LNCAP (cell line): ENCODE measurements at regions not wholly inside any gene's neighbourhood (a gene's known extent, or its start where the extent isn't known, plus 50 kb on each side); places are given as distances from the start of the nearest gene placed in this dataset.

Source experiments
- TF ChIP-seq, protein P1 (sequence below): fragments of 450-650 bp; IDR thresholded peaks from 2 replicates; pipeline ENCODE4 v1.5.1; 2017; ENCODE audit warnings: mild to moderate bottlenecking

DNA sequence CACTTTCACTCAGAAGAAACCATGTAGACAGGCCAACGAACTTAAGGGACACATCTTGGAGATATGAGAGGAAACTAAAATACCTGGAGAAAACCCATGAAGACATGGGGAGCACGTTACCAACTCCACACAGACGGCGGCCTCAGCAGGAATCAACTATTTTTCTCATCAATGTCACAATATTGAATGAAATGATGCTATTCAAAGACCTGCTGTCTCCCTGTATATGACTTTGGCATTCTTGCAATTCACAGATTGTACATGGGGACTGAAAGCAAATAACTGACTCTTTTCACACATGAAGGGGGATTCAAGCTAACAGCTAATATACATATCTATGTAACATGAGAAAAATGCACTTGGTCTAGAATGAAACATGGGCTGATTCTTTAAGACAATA is 869.0 kb downstream of the NXPH1 start:
- TF ChIP-seq, protein P1, sequence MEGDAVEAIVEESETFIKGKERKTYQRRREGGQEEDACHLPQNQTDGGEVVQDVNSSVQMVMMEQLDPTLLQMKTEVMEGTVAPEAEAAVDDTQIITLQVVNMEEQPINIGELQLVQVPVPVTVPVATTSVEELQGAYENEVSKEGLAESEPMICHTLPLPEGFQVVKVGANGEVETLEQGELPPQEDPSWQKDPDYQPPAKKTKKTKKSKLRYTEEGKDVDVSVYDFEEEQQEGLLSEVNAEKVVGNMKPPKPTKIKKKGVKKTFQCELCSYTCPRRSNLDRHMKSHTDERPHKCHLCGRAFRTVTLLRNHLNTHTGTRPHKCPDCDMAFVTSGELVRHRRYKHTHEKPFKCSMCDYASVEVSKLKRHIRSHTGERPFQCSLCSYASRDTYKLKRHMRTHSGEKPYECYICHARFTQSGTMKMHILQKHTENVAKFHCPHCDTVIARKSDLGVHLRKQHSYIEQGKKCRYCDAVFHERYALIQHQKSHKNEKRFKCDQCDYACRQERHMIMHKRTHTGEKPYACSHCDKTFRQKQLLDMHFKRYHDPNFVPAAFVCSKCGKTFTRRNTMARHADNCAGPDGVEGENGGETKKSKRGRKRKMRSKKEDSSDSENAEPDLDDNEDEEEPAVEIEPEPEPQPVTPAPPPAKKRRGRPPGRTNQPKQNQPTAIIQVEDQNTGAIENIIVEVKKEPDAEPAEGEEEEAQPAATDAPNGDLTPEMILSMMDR = no peak

DNA sequence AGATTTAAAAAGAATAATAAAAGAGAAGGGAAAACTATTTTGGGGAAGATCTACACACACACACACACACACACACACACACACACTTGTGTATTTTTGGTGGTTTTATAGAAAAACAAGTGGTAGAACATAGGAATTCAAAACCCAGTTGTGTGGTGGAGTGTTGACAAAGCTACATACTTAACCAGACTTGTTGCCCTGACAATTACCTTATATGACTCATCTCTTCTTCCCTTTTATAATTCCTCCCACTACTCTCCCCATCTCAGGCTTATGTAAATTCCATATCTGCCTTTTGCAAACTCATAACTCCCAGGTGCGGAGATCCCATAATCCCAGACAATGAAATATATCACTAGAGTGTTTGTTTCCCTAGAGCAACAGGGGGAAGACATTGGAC is 873.7 kb downstream of the NXPH1 start:
- TF ChIP-seq, protein P1 = no peak

DNA sequence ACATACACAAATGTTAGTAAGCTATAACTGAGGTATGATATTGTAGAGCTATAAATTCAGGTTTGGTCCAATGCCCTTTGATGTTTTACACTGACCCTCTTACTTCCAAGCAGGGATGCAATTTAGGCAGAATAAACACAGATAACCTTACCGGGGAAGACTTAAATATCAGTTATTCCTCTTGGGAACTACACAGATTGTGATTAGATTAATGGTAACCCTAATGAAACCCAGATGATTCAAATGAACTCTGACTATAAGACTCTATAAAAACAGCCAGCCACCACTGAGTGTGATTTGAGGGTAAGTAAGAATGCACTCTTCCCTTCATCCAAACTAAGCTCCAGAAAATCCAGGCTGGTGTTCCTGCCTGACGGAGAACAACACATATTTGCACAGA is 891.1 kb downstream of the NXPH1 start:
- TF ChIP-seq, protein P1 = no peak

DNA sequence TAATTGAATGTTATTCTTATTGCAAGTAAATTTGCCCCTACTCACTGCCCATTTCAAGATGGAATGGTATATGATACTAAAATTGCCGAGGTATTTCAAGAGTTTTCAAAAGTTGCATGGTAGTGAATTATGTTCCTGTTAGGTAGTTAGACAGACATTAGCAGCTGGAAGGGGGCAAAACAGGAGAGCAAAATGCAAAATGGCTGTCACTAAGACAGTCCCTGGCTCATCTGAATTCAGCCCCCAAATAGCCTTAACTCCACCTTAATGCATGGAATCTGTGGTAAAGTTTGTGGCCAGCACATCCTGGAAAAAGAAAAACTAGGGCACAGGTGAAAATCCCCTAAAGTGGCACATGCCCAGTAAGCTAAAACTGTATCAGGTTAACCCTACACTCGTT is 894.9 kb downstream of the NXPH1 start:
- TF ChIP-seq, protein P1 = no peak

DNA sequence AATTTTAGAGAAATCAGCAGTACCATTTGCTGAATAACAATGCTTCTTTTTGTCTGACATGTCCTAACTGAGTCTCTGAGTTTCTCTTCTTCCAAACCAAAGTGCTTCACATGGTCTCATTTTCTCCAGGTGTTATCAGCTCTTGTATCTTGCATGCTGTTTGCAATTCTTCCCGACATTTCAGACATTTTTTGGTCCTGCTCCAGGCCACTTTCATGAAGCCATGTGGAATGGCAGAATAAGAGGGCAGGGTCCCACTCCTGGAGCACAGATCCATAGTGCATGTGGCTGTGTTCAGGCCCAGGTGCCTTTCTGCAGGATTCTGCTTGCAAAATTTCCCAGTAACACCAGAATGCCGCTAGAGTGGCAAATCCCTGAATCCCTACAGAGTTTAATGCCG is 916.2 kb downstream of the NXPH1 start:
- TF ChIP-seq, protein P1 = no peak

DNA sequence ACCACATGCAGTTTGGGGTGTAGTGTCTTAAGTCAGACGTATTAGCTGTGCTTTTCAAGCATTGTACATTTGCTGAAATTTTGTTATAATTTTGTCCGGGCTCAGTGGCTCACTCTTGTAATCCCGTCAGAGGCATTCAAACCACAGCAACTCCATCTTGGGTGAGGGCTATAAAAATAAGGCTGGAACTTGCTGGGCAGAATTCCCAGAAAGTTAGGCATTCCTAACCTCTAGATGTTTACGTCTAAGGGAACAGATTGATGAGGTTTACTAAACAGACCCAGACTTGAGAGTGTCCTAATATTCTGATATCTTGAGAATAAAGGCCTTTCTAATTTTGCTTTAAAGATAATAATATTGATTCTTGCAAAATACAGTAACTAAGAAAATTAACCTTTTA is 957.8 kb downstream of the NXPH1 start:
- TF ChIP-seq, protein P1 = no peak

DNA sequence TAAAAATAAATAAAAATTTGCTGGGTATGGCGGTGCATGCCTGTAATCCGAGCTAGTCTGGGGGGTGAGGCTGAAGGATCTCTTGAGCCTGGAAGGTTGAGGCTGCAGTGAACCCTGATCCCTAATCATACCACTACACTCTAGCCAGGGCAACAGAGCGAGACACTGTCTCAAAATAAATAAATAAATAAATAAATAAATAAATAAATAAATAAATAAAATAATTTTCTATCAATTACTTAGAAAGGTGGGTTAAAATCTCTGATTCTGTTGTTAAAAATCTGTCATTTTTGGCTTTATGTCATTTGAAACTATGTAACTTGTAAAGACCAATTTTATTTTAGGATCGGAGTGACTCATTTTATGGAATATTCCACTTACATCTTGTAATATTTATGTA is 958.6 kb downstream of the NXPH1 start:
- TF ChIP-seq, protein P1 = no peak

DNA sequence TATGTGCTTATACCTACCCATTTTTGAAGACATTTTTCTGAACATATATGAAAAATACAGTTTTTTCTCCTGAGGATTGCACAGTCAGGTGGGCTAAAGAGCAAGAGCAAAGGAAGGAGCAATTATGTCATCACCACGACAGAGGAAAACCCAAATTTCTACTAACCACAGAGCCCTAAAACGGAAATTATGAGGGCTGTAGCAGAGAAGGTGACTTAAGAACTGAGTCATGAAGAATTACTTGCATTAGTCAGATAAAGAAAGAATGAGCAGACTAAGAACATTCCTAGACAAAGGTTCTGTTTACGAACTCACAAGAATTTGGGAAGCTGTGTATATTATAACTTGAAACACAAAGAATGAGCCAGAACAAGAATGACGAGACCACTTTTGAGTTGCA is 974.4 kb downstream of the NXPH1 start:
- TF ChIP-seq, protein P1 = no peak
